CD1c-positive myeloid dendritic cell (primary cell): ENCODE measurements at regions not wholly inside any gene's neighbourhood (a gene's known extent, or its start where the extent isn't known, plus 50 kb on each side); places are given as distances from the start of the nearest gene placed in this dataset.

Experiments used
- DNase-seq: peaks from one replicate; pipeline ENCODE4 v3.0.0-alpha.2; 2016; ENCODE audit errors: extremely low spot score

DNA sequence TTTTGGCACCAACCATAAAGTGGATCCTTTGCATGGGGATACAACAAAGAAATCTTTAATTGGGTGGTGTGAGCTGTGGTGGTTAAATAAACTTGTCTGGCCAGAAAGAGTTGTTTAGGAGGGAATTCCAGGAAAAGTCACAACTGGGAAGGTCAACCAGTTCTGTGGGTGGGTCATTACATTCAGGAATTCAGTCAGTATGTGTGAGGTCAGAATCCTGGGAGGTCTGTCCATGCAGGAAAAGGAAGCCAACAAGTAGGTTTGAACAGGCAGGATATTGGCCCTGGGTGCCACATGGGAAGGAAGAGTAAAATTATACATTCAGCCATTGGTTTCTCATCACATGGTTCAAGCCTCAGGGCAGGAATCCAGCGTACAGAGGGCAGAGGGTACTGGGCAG lies 162.3 kb upstream of the ADAMTS5 start:
- DNase-seq = no peak

DNA sequence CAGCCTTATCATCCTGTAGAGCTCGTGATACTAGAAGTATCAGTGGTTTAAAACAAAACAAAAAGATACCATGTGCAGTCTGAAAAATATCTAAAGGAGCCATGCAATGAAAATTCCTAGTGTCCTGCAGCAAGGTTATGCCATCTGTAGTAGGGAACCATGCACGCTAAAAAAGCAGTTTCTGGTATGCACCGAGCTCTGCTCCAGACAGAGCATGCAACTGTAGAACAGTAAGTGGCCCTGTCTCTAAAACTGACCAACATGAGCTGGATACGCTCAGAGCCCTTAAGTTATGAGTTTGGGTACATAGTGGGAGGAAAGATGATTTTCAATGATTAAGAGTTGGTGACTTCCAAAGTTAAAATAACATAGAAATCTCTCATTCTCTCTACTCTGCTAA lies 159.3 kb upstream of the ADAMTS5 start:
- no peak for DNase-seq

DNA sequence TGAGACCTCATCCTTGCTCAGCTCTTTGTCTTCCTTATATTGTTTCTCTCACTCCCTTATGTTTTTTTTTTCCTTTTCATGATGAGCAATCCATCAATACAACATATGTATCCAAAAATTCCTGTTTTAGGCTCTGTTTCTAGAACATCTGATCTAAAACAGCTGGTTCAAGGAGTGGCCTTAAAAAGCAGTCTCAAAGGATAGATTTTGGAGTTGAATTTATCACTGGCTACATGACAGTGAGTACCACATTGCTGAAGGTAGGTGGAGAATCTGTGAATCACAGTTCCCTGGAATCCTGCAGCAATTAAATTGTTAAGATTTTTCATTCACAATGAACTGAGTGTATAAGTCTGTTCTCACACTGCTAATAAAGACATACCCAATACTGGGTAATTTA lies 155.8 kb upstream of the ADAMTS5 start:
- DNase-seq = no peak

DNA sequence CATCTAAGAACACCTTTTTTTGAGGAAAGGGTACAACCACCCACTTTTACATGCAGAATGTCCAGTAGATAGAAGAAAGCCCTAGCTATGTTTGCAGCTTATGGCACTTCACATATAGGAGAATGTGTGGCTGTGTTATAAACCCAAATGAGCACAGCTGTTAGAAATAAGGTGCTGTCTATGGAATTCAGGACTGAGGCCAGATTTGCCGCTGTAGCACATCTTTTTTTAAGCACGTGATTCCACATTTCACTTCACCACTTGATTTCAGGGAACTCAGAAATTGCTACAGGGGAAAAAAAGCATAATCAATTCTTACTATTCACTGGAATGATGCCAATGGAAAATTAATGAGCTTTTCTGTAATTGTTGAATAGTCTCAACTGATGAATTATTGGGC lies 147.2 kb upstream of the ADAMTS5 start:
- no peak for DNase-seq

GRCh38 chr21:27112186-27112585 lies 145.3 kb upstream of the ADAMTS5 start:
- no peak for DNase-seq

DNA sequence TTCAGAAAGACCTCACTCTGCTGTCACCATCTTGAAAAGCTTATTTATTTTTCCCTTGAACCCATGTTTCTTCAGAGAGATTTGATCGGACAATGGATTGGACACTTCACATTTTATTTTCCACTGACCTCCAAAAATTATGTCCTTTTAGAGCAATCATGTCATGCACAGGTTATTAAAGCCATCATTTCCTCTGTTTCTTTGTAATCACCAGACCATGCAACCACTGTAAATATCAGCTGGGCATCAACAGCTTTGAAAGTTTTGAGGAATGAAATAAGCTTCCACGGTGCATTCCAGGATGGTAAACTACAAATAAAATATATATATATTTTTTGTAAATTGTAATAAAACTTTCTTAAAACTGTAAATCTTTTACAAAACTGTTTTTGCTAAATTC lies 144.1 kb upstream of the ADAMTS5 start:
- no peak for DNase-seq

- DNase-seq = no peak
Measured at GRCh38 chr21:27108701-27109100, 141.8 kb upstream of the ADAMTS5 start.

DNA sequence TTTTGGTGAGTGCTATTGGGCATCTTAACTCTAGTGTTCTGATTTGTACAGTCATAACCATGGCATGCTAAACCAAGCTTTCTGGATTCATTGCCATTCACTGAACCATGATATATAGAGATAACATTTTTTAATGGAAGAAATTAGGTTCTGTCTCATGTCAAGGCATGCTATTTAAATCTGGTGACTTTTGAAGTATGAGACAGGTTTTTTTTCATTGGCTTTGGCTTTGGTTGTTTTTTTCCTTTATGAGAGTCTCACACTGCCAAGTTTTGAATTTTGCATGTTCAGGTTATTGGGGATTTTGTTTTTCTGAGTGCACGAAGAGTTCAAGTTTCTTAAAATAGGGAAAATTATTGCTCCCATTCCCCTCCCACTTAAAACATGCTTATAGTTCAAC lies 141.3 kb upstream of the ADAMTS5 start:
- no peak for DNase-seq

DNA sequence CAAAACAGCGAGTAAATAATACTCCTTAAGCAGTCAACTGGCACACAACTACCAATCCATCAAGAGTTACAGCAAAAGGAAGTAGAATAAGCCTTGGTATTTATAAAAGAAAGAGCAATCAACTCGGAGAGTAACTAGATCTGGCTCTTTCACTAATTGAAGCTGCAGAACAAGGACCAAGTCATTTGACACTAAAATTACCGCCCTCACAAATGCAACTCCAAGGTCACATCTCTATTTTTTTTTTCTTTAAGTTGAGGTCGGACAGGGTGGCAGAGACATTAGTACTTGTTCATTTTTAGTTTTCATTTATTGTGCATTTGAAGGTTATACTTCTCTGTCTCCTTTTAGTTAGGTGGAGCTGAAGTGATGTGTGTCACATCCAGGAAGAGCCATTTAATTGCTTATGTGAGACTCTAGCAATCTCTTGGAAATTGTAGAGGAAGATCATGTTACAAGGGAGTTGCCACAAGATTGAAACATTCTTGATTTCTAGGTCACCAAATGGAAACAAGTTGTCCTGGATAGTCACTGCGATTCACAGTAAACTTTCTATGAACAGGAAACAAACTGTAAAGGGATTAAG lies 138.1 kb upstream of the ADAMTS5 start:
- no peak for DNase-seq

- no peak for DNase-seq
Measured at GRCh38 chr21:27103768-27104167, 136.9 kb upstream of the ADAMTS5 start.

DNA sequence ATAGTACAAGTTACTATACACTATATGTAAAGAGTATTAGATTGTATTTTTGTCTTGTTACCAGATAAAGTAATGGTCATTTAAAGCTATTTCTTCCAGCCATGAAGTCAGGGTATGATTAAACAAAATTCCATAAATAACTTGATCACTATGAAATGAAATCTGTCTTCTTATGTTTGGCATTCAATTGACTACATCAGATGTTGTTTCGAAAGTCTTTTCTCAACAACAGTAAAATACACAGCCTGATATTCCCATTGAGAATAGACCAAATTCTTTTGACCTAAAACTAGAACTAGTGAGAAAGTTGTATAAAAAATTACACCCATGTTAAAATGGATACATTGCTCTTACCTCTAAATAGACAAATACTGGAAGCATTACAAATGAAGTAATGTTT lies 134.6 kb upstream of the ADAMTS5 start:
- DNase-seq = no peak

DNA sequence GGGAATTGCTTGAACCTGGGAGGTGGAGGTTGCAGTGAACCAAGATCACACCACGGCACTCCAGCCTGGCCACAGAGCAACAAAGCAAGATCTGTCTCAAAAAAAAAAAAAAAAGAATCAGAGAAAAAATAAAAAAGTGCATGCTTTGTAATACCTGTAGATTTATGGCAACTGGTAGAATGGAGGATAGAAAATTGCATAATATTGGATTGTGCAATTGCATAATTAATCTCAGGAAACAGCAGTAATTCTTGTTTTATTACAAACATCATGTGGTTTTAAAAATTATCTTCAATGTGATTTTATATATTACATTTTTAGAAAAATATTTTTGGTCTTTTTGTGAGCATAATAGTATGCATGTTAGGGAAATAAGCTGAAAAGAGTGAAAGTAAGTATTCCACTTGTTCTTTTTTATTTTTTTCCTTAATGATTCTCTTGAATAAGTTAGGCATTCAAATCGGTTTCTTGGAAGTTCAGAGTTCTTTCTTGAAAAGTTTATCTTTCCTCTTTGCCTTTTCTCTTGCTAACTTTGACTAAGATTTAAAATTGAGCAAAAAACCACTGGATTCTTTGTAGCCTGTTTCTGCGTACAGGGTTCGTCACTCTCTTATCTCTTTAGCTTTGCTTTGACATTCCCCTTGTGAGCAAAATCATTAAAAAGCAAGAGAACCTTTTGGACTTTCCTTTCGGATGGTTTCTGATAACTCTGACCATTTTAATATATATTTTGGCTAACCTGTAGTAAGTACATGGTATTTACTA lies 127.5 kb upstream of the ADAMTS5 start:
- no peak for DNase-seq

DNA sequence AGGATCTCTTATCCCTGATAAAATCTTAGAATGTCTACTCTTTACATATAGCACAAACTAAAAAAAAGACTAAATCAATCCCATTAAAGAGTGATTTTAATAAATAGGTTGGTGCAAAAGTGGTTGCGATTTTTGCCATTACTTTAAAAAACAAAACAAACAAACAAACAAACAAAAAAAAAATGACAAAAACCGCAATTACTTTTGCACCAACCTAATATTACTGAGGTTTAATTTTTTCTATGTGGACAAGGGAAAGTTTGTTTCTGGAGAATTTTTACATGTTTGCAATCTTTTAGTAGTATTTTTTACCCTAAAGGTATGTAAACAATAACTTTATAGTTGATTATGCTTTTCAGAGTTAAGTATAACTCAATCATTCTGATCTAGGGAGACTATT lies 119.7 kb upstream of the ADAMTS5 start:
- no peak for DNase-seq

- no peak for DNase-seq
Measured at GRCh38 chr21:27086186-27086585, 119.3 kb upstream of the ADAMTS5 start.

DNA sequence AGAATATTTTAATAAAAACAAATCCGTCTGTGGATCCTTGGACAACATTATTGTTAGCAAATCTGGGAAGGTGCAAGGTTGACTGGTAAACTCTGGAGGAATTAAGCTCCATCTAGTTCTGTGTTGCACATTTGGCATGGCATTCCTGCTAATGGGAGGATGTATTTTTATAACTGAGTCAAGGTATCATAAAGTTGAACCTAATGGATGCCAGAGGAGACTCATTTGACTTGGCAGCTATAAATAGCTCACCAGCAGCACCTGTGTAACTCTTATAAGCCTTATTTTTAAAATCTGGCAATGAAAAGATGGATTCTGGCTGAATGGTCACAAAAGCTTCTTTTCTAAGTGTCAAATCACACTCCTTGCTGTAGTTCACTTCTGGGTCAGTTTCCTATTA lies 118.5 kb upstream of the ADAMTS5 start:
- DNase-seq = no peak

- DNase-seq = no peak
Measured at GRCh38 chr21:27083144-27083543, 116.3 kb upstream of the ADAMTS5 start.

DNA sequence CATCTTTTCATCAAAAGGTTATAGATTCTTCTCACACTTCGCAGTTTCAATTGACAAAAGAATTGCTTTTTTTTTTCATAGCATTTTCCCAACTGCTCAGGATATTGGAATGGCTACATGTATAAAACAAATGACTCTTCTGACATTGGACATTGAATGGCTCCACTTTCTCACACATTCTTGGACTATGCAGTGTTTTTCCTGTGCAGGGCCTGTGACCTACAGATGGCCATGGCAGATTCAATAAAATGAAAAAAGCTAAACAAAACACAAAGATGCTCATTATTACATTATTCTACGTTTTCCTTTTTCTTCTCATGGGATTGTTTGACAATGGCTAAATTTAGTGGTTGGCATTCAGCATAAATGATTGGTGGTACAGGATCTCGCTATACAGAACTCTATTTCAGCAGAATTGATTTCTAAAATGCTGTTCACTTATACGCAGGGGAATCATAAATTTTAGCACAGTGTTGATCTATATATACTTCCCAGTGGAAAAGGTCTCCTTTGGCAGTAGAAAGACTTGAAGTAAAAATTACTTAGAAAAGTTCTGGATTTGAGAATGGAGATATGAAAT lies 115.6 kb upstream of the ADAMTS5 start:
- no peak for DNase-seq

DNA sequence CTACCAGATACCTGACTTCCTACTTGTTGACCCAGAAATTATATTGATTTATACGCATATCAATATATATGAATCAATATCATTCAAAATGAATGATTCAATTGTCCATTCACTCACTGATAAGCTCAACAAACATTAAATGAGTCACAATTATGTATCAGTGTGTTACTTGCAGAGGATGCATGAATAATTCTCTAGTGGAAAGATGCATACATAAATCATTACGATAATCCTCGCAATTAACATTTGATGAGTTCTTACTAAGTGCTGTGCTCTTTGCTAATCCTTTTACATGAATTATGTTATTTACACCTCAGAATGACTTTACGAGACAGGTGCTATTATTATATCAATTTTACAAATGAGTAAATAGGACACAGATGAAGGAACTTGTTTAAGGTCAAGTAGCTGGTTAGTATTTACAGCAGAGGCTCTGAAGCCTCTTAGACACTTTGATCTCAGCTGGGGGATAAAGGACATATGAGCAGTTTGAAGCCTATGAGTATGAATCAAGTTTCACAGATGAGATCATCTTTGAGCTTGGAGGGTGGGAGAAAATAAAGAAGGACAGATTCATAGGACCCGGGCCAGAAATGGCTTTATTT lies 112.8 kb upstream of the ADAMTS5 start:
- no peak for DNase-seq

DNA sequence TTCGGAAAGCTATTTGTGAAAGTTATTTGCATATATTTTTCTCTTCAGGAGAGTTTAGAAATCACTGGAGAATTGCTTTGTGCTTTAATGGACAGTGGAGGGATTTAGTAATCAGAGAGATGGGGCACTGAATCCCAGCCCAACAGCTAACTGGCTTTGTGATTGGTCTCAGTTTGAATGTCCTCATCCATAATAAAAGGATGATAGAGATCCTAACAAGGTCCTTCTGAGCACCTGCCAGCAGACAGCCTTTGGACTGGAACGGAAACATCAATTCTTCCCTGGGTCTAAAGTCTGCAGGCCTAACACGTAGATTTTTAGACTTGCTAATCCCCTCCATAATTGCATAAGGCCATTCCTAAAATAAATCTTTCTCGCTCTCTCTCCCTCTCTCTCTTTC lies 112.0 kb upstream of the ADAMTS5 start:
- DNase-seq = no peak

- DNase-seq = no peak
Measured at GRCh38 chr21:27077501-27077900, 110.6 kb upstream of the ADAMTS5 start.

DNA sequence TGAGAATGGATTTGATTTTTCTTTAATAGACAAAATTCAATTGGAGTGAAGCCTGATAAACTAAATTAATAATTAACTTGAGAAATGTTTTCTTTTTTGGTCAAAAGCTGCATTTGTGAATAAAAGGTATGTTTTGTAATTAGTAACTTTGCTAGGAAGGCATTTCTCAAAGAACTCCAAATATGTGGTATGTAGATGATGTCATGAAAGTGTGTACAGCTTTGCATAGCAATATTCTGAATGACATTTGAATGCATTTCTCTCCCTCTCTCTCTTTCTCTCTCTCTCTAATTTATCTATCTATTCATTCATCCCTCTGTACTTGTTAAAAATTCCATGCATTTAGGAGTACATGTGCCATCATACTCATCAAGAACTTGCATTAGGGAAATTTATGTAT lies 109.1 kb upstream of the ADAMTS5 start:
- DNase-seq = no peak

DNA sequence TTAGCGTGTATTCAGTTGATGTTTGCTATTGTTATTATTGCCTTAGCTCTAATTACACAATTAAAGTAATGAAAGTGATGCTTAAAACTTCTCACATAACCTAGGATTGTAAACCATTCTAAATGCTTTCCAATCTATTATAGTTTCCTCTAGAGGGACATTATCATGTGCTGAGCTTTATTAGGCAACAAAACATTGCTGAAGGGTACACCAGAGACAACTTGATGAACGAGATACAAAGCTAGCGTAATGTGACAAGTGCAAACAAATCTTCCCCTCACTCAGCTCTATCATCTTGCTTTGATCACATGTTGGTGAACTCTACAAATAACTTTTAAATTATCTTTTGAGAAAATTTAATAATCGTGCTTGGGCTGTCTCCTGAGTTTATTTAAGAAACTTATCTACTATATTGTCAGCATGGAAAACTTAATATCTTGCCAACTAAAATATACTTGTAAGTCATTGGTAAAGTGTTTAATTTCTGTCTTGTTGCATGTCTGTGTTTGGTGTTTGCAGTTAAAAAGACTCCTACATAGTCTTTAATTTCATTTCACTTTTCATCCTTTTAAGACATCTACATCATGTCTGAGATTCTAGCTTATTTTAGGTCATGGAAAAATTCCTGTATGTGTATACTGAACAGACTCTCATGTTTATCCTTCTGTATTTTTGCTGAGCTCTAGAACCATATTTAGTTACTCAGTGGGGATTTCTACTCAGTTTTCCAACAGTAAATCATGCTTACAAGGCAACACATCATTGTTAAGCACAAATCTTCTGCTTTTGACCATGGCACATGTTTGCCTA lies 104.2 kb upstream of the ADAMTS5 start:
- no peak for DNase-seq
